PC-3 (cell line): ENCODE measurements at regions not wholly inside any gene's neighbourhood (a gene's known extent, or its start where the extent isn't known, plus 50 kb on each side); places are given as distances from the start of the nearest gene placed in this dataset.

Experiments
- ATAC-seq: fragments of 200-7000 bp; cut with Tn5 transposase; 2 replicates; pipeline ENCODE4 v1.9.1; 2020; ENCODE audit warnings: mild to moderate bottlenecking, moderate library complexity
- BruUV-seq: library from RNA; stranded (reverse); fragments of 400-500 nt; replicated peaks from 2 replicates; lab custom pipeline; 2021; lab: Mats Ljungman, UMichigan
- CTCF ChIA-PET: fragments of 300-600 bp; sonication (Branson Sonifier 250); formaldehyde crosslinking; loops from one replicate; lab custom pipeline; 2022; ENCODE audit warnings: antibody characterized with exemption; lab: Charles Lee
- POLR2A ChIA-PET: fragments of 300-600 bp; sonication (Branson Sonifier 250); formaldehyde crosslinking; loops from one replicate; lab custom pipeline; 2022; ENCODE audit warnings: antibody characterized with exemption; ENCODE audit not compliant: unreplicated experiment; lab: Charles Lee
- DNase-seq: peaks from one replicate; pipeline ENCODE4 v3.0.0-alpha.2; 2015
- H2AFZ ChIP-seq: fragments of 300-600 bp; sonication (generic); 2 replicates; pipeline ENCODE4 v1.6.0; 2016; ENCODE audit warnings: antibody characterized with exemption, low read length
- H3F3A ChIP-seq: fragments of 300-600 bp; sonication (generic); one replicate; pipeline ENCODE4 v1.6.0; 2017; ENCODE audit warnings: antibody characterized with exemption, low read length, control low read depth, mild to moderate bottlenecking; ENCODE audit not compliant: unreplicated experiment
- H3K27ac ChIP-seq: fragments of 300-600 bp; sonication (generic); 2 replicates; pipeline ENCODE4 v1.5.1; 2016; ENCODE audit warnings: mild to moderate bottlenecking, low read length
- H3K27me3 ChIP-seq: fragments of 300-600 bp; sonication (generic); 2 replicates; pipeline ENCODE4 v1.6.1; 2016; ENCODE audit warnings: low read length, mixed read lengths
- H3K36me3 ChIP-seq: fragments of 300-600 bp; sonication (generic); 2 replicates; pipeline ENCODE4 v1.6.1; 2016; ENCODE audit warnings: low read depth, mixed run types, low read length, mixed read lengths
- H3K4me1 ChIP-seq: fragments of 300-600 bp; sonication (generic); 2 replicates; pipeline ENCODE4 v1.5.1; 2016; ENCODE audit warnings: low read length; ENCODE audit not compliant: insufficient read depth
- H3K4me2 ChIP-seq: fragments of 300-600 bp; sonication (generic); 2 replicates; pipeline ENCODE4 v1.6.0; 2016; ENCODE audit warnings: low read length
- H3K4me3 ChIP-seq: fragments of 300-600 bp; sonication (generic); 2 replicates; pipeline ENCODE4 v1.5.1; 2016; ENCODE audit warnings: mild to moderate bottlenecking, low read length, mixed read lengths
- H3K79me2 ChIP-seq: fragments of 300-600 bp; sonication (generic); 2 replicates; pipeline ENCODE4 v1.6.1; 2017; ENCODE audit warnings: low read length, mixed read lengths
- H3K9ac ChIP-seq: fragments of 300-600 bp; sonication (generic); 2 replicates; pipeline ENCODE4 v1.6.0; 2016; ENCODE audit warnings: mild to moderate bottlenecking, low read length
- H3K9me2 ChIP-seq: fragments of 300-600 bp; sonication (generic); replicated peaks from 2 replicates; pipeline ENCODE4 v1.6.1; 2016; ENCODE audit warnings: mixed run types, low read length, mixed read lengths
- H3K9me3 ChIP-seq: fragments of 300-600 bp; sonication (generic); 2 replicates; pipeline ENCODE4 v1.6.1; 2016; ENCODE audit warnings: low read length, mixed read lengths
- H4K20me1 ChIP-seq: fragments of 300-600 bp; sonication (generic); 2 replicates; pipeline ENCODE4 v1.6.1; 2016; ENCODE audit warnings: low read length, mixed read lengths
- CTCF ChIP-seq: fragments of 300-600 bp; sonication (generic); conservative IDR thresholded peaks from 2 replicates; pipeline ENCODE4 v1.5.1; 2017; ENCODE audit warnings: antibody characterized with exemption, low read depth, mild to moderate bottlenecking, low read length
- EZH2 ChIP-seq: fragments of 300-600 bp; sonication (generic); IDR thresholded peaks from one replicate; pipeline ENCODE4 v1.6.1; 2017; ENCODE audit warnings: antibody characterized with exemption, mild to moderate bottlenecking, low read length; ENCODE audit not compliant: unreplicated experiment
- EZH2phosphoT487 ChIP-seq: fragments of 300-600 bp; sonication (generic); IDR thresholded peaks from 2 replicates; pipeline ENCODE4 v1.6.1; 2018; ENCODE audit warnings: mild to moderate bottlenecking, antibody characterized with exemption, low read length, borderline replicate concordance
- intact Hi-C: fragments of 100-400 bp; cut with micrococcal nuclease; formaldehyde crosslinking; loops from 2 replicates; pipeline ENCODE4 v1.9.0; 2023

- POLR2A ChIA-PET: no interaction called here
- peak; percentile 81 for DNase-seq
- intact Hi-C loops: no loop called here
Measured at GRCh38 chrX:8067754-8068462, 103.2 kb downstream of the VCX2 start.

GRCh38 chrX:8052909-8053308 lies 118.2 kb downstream of the VCX2 start:
- no peaks in the 10 kb centered on the region for H3K4me1 ChIP-seq
- POLR2A ChIA-PET: no interaction called here
- no peaks in the 10 kb centered on the region for H3F3A ChIP-seq
- no peak for TF ChIP-seq CTCF
- no peak for TF ChIP-seq EZH2phosphoT487
- no peak for TF ChIP-seq EZH2
- CTCF ChIA-PET: no interaction called here
- intact Hi-C loops: no loop called here
- DNase-seq (no peak), ATAC-seq (no peak)
- H4K20me1 ChIP-seq: no peaks in the 10 kb centered on the region
- H2AFZ ChIP-seq: no peak overlapping the region
- H3K27ac ChIP-seq: no peak overlapping the region
- H3K79me2 ChIP-seq: no peaks in the 10 kb centered on the region
- H3K4me3 ChIP-seq: no peak overlapping the region
- no peaks in the 10 kb centered on the region for H3K9me2 ChIP-seq
- BruUV-seq: no TSS peak
- no peaks in the 10 kb centered on the region for H3K36me3 ChIP-seq
- no peak overlapping the region for H3K9ac ChIP-seq
- no peak overlapping the region for H3K4me2 ChIP-seq
- H3K9me3 ChIP-seq: no peaks in the 10 kb centered on the region
- no peaks in the 10 kb centered on the region for H3K27me3 ChIP-seq

More at GRCh38 chrX:8067754-8068462, 103.2 kb downstream of the VCX2 start:
- Histone ChIP-seq H3K36me3 (no peaks in the 10 kb centered on the region), H3F3A (no peaks in the 10 kb centered on the region), H3K9ac (no peak overlapping the region), H3K79me2 (no peaks in the 10 kb centered on the region), H3K4me1 (peaks cover 13% of the 10 kb centered on the region), H2AFZ (no peak overlapping the region), H3K9me2 (no peaks in the 10 kb centered on the region), H4K20me1 (no peaks in the 10 kb centered on the region), H3K27me3 (no peaks in the 10 kb centered on the region), H3K4me3 (no peak overlapping the region), H3K9me3 (no peaks in the 10 kb centered on the region), H3K27ac (no peak overlapping the region), H3K4me2 (no peak overlapping the region)
- CTCF ChIA-PET: no interaction called here
- TF ChIP-seq EZH2phosphoT487 (no peak), EZH2 (no peak), CTCF (no peak)
- ATAC-seq: peak; percentile 98
- BruUV-seq: no TSS peak

GRCh38 chrX:8049827-8050226 lies 121.2 kb downstream of the VCX2 start:
- Histone ChIP-seq H4K20me1 (no peaks in the 10 kb centered on the region), H3K9me2 (no peaks in the 10 kb centered on the region), H3K4me1 (no peaks in the 10 kb centered on the region), H3K9me3 (no peaks in the 10 kb centered on the region), H3K79me2 (no peaks in the 10 kb centered on the region), H3K4me3 (no peak overlapping the region), H3K9ac (no peak overlapping the region), H3K36me3 (no peaks in the 10 kb centered on the region), H3K4me2 (no peak overlapping the region), H3K27me3 (no peaks in the 10 kb centered on the region), H2AFZ (no peak overlapping the region), H3F3A (no peaks in the 10 kb centered on the region), H3K27ac (no peak overlapping the region)
- ChIA-PET CTCF (no interaction called here), POLR2A (no interaction called here)
- ATAC-seq: no peak
- intact Hi-C loops: no loop called here
- peak; percentile 7 for DNase-seq
- BruUV-seq: no TSS peak
- no peak for TF ChIP-seq EZH2phosphoT487
- TF ChIP-seq EZH2: no peak
- TF ChIP-seq CTCF: no peak
